ENCODE measurements at regions not wholly inside any gene's neighbourhood (a gene's known extent, or its start where the extent isn't known, plus 50 kb on each side); places are given as distances from the start of the nearest gene placed in this dataset.

DNA sequence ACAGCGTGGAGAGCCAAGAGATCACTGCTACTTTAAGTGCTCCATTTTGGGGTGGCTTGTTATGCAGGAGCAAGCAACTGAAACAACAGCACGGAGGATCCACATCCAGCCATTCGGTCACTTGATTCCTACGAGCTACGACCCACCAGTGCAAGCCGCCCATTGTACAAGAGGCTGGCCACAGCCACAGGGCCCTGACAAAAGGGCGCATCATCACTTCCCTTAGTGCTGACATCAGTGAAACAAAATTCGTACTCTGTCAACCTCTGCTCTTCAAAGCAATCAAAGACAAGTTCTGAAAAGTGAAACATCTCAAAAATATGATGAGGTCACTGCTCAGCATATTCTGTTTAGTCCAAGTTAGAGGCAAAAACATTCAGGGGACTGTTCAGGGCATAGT, 168.4 kb downstream of the GADD45G start:
- TF ChIP-seq, protein P1, sequence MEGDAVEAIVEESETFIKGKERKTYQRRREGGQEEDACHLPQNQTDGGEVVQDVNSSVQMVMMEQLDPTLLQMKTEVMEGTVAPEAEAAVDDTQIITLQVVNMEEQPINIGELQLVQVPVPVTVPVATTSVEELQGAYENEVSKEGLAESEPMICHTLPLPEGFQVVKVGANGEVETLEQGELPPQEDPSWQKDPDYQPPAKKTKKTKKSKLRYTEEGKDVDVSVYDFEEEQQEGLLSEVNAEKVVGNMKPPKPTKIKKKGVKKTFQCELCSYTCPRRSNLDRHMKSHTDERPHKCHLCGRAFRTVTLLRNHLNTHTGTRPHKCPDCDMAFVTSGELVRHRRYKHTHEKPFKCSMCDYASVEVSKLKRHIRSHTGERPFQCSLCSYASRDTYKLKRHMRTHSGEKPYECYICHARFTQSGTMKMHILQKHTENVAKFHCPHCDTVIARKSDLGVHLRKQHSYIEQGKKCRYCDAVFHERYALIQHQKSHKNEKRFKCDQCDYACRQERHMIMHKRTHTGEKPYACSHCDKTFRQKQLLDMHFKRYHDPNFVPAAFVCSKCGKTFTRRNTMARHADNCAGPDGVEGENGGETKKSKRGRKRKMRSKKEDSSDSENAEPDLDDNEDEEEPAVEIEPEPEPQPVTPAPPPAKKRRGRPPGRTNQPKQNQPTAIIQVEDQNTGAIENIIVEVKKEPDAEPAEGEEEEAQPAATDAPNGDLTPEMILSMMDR (IDR thresholded peaks at IDR 0.05) = no peak
- TF ChIP-seq POLR2A (IDR thresholded peaks at IDR 0.05) (no peak), POLR2AphosphoS5 (IDR thresholded peaks at IDR 0.05) (no peak)
